HG02884 (cell line): ENCODE measurements at regions not wholly inside any gene's neighbourhood (a gene's known extent, or its start where the extent isn't known, plus 50 kb on each side); places are given as distances from the start of the nearest gene placed in this dataset.
A peak's percentile ranks its signal among the peaks of the same experiment; 100 is the strongest.
"Not testable (repeated sequence)": the region's sequence is repeated elsewhere in the genome, so short reads cannot be mapped to it uniquely, and the experiment has no call there.

Experiments used
- ATAC-seq: cut with Tn5 transposase; IDR thresholded peaks from one replicate; pipeline ENCODE4 v1.9.1; 2021; ENCODE audit warnings: mild to moderate bottlenecking, moderate library complexity; ENCODE audit not compliant: unreplicated experiment

DNA sequence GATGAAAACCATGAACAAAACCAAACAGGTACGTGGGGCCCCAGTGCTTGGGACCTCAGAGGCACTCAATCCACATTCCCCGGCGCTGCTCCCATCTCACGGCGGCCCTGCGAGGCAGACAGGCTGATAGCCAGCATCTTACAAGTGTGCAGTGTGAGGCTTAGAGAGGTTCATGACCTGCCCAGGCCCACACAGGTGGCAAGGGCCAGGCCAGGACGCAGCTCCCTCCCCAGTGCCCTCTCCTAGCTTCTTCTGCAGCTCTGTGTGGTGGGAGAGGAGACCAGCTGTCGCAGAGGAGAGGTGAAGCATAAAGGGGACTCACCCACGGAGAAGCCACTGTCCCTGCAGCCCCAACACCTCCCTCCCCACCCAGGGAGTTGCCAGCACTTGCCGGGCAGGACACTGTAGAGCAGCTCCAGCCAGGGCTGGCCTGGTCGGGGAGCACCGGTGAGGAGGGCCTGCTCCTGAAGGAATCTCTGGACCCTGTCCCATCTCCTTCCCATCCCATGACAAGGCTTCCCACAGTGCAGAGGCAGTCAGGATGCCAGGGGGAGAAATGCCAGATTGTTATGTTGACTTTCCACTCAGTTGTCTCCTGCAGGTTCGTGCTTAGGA, 92.4 kb upstream of the TMEM45B start:
- no peak for ATAC-seq

DNA sequence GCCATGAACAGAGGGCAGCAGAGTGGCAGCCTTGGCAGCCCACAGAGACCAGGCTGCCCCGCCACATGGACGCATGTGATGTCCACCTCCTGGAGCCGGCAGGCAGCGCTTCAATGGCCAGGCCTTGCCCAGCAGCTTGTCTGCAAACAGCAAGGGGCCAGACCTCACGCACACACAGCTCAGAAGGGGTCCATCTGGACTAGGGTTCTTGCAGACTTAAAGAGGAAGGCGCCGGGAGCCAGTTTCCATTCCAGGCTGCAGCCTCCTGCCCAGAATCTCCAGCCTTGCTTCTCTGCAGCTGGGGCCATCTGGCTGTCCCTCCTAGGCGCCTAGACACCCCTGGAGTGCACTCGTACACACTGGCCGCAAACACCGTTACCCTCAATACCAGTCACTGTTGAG, 91.9 kb upstream of the TMEM45B start:
- no peak for ATAC-seq

DNA sequence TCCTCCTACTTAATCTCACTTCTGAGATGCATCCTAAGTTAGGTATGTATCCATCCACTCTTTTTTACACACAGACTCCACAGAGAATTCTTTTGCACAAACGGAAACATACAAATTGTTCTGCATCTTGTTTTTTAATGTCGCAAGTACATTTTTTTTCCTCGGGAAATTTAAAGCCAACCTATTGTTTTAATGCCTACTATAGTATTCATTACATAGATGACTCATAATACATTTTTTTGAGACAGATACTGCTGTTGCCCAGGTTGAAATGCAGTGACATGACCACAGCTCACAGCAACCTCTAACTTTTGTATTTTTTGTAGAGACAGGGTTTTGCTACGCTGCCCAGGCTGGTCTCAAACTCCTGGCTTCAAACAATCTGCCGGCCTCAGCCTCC, 90.8 kb upstream of the TMEM45B start:
- ATAC-seq = no peak

DNA sequence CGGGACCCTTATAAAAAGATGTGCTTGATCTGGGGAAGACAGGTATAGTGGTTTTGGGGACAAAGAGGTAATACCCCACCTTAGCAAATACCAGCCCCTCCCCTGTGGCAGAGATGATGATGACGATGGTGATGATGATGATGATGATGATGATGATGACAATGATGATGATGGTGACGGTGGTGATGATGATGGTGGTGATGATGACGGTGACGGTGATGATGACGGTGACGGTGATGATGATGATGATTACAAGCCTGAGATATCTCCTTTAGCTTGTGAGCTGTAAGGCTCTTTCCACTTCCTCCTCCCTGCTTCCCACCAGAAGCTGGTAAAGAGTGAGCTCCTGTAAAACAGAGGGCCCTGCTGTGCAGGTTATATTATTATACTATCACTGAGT, 89.5 kb upstream of the TMEM45B start:
- no peak for ATAC-seq

DNA sequence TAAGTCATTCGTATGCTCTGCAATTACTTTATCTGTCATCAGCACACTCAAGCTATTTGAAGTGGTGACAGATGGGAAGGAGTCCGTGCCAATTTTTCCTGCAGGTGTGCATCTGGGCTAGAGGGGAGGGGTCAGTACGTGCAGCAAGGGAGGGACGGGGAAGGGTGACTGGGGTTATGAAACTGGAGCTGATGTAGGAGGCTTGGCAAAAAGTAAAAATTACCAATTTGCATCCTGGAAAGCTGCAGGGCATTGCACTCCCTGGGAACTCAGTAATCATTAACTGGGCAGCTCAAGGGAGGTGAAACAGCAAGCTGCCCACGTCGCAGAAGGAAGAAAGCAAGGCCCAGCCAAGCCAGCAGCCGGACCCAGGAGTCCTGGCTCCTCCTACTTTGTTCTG, 87.1 kb upstream of the TMEM45B start:
- ATAC-seq = no peak

DNA sequence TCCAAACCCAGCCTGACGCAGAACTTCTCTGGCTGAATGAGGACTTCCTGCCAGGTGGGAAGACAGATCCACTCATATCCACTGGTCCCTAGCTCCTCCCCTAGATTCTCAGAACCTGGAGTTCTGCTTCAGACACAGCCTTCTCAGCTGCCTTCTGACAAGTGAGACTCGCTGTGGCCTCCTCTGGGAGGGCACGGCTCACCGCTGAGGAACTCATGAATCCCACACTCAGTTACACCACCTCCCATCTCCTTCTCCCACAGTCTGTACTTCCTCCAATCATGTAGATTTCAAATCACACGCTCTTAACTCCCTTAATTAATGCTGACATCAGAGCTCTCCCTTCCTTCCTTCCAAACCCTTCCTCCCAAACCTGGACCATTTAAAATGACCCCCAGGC, 86.4 kb upstream of the TMEM45B start:
- no peak for ATAC-seq

DNA sequence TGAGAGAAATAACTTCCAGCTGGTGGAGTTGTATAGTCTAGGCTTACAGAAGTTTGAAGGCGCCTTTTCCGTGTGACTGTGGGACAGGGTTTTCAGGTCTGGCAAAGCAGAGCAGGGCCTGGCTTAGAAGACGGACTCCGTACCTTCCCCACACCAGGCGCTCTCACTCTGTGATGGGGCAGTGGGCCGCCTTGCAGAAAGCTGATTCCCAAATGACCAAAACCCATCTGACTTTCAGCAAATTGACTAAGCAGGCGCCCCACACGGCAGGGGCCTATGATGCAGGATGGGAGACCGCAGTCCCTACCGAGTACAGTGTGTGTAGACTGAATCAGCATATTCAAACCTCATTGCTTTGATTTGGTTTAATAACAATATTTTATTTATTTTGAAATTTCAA, 85.8 kb upstream of the TMEM45B start:
- ATAC-seq = no peak

DNA sequence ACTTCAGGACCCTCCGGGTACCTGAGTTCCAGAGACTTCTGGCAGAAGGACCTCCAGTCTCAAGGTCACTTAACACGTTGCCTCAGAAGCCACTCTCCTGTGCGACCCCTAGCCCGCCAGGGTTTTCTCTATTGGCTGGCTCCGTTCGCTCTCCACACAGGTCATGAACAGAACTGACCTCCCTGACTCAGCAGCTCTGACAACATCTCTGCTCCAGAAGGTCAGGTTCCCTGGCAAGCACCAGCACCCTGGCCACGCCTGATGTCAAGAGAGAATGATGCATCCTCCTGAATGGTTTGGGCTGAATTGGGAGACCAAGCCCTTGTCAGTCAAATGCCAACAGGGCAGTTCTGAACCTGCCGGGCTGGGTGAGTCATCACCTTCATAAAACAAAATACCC, 84.3 kb upstream of the TMEM45B start:
- ATAC-seq = no peak

DNA sequence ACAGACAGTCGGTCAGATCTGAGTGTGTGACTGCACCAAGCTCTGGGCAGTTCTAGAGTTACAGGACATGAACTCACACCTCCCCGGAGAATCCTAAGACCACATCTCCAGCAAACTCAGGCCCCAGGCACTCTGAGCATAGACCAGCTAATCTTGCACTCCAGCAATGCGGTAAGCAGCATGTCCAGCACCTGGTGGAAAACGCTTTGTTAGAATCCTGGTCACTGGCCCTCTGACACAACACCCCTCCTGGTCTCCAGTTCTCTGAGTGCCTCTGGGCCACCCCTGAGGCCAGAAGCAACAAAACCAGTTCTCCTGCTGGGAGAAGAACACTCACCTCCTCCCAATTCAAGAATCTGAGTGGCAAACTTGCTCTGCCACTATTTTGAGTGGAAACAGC, 82.7 kb upstream of the TMEM45B start:
- ATAC-seq = no peak

DNA sequence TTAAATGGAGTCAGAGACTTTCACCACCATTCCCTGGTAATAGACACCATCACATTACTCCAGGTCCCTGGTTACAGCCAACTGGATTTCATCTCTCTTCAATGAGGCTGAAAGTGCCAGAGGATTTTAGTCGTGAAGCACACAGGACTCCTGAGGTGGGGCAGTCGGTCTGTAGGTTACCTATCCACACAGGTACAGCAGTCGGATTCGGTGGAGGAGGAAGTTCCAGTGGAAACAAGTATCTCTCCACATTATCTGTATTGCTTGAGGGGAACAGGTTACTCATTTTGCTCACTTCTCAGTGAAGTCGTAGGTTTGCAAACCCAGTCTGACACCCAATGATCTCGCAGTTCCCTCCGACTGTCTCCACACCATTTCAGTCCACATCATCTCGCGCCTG, 82.3 kb upstream of the TMEM45B start:
- ATAC-seq = no peak

DNA sequence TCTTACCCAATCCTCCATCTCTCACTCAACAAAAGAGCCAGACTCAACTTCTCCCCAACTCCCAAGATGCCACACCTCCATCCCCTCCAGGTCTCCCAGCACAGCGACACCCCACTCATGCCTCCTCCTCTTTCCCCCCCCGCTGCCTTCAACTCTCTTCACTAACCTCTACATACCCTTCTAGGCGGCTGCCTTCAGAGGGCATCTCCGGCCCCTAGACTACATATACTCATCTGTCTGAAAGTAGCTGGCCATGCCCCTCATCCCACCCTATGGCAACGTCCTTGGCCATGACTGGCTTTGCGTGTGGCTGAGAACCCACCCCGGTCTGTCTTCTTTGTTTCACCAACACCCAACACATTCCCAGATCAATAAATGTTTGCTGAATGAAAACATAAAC, 81.7 kb upstream of the TMEM45B start:
- no peak for ATAC-seq

DNA sequence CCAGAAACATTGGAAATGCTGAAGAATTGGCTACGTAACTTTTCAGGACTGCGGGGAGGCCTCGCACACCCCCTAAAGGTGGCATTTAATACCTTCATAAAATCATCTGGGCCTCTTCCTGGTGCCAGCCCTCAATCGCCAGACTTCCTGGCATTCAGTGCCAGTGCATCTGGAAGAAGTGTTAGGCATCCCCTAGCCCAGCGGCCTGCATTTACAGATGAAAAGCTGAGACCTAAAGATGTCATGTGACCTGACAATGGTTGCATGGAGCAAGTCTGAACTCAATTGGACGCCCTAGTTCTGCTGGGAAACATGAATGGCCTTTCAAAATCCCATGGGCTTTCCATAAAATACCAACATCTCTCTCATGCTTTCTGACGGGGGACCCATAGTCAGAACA, 81.0 kb upstream of the TMEM45B start:
- no peak for ATAC-seq

DNA sequence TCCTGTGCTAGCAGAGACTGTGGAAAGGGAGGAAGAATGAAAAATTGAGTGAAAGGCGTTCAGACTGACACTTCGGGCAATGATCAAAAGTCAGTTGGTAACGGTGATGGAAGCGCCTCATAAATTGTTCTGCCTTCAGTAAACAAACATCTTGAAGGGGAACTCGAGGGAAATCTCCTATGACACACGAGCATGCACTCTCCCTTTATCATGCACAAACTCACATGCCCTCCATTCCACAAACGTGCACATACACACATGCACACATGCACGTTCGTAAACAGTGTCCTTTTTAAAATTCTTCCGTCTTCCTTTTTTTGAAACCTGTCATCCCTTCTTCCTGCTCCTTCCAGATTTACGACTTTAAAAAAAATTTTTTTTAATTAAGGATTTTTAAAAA, 77.8 kb upstream of the TMEM45B start:
- no peak for ATAC-seq

DNA sequence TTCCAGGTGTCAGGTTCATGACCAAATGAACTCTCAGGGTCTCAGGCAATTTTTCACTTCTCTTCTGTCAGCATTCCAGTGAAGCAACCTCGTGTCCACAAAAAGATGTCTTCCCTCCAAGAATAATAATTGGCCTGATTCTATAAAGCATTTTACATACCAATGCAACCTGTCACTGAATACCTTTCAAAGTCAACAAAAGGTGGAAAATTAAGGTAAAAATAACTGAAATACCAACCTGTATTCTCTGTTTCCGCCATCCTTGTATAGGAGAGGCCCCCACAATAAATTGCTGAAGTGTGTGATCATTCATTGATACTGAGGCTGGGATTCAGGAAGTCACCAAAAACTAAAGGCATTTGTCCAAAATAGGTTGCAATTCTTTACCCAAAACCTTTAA, 77.4 kb upstream of the TMEM45B start:
- no peak for ATAC-seq

DNA sequence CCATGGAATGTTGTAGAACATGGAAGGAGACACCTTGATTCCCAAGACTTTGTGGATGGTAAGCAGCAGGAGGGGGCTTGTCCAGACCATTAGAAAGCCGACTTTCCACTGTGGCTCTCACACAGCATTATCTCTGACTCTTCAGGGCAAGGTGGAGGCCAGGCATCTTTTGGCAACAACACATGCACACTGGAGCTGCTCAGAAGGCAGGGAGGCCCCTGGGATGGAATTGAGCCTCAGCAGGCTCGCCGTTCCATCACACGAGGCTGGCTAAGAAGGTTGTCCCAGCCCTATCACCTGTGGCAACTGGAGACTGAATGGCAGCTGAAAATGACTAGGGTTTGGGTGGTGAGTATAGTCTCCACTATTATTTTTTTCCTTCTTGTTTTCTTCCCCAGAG, 76.3 kb upstream of the TMEM45B start:
- no peak for ATAC-seq

DNA sequence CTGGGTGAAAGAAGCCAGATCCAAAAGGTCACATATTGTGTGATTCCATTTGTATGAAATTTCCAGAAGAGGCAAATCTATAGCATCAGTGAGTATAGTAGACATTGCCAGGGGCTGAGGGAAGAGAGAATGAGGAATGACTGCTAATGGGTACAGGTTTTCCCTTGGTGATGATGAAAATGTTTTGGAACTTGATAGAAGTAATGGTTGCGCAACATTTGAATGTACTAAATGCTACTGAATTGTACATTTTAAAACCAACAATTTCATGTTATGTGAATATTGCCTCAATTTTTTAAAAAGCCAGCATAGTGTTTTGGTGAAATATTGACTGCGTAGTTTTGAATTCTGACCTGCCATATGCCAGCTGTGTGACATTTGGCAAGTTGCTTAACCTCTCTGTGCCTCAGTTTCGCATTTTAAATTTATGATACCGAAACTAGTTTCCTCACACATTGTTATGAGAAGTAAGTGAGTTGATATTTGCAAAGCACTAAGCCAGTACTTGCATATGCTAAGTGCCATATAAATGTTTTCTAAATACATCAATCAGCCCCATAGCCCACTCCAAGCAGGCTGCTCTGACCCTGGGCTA, 75.4 kb upstream of the TMEM45B start:
- no peak for ATAC-seq

DNA sequence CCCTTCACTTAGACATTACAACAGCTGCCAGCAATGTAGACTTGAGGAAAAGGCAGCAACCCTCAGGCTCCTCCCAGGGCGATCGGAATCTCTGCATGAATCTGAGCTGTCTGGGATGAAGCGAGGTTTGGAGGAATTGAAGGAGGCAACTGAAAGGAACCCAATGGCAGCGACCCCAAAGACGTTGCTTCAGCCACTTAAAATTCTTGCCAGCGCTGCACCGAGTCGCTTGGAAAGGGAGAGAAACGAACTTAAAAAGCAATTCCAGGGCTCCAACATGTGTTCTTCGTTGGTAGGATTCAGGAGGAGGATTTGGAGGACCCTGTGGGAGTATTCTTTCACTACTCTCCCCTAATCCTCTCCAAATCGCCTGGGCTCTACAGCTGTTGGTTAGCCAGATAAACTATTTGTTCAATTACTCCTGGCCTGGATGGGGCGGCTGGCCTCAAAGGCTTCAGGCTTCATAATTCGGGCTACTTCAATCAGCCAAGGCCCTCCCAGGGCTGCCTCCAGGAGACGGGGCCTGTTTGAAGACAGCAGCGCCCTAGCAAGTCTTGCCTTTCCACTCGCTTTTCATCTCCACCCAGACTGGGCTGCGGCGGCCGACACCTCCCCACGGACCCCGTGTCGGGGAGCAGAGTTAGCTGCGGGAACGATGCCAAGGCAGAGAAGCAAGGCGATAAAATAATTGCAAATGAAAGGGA, 72.4 kb upstream of the TMEM45B start:
- no peak for ATAC-seq

DNA sequence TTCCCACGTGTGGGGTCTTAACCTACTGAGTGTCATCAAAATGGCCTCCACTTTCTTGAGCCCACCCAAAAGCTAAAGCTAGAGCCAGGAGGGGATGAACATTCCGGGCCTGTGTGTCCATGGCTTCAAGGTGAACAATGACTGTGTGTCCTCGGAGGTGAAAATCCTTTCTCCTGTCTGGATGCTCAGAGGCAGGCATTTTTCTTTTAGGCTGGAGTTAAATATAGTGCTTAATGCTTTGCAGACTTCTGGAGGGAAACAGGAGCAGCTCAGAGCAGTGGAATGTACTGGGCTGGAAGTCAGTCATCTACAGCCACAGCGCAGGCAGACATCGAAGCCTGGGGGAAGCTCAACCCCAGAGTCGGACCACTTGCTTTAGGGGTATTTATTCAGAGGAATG, 68.6 kb upstream of the TMEM45B start:
- ATAC-seq = no peak

DNA sequence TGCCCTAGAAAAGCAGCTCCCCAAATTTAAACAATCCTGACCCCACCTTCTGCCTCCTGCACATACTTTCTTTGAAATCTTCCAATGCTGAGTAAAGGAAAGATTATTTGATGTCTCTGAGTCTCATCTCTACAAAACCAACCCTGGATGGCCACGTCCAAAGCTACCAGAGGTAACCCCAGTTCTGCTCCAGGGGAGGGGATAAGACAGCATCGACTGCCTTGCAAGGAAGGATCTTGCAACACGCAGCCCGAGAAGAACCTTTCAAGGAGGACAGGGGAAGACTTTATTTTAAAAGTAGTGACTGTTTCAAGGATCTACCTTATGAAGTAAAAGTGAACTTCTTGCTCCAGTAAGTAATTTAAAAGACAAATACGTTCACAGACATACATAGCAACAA, 66.5 kb upstream of the TMEM45B start:
- ATAC-seq = no peak

DNA sequence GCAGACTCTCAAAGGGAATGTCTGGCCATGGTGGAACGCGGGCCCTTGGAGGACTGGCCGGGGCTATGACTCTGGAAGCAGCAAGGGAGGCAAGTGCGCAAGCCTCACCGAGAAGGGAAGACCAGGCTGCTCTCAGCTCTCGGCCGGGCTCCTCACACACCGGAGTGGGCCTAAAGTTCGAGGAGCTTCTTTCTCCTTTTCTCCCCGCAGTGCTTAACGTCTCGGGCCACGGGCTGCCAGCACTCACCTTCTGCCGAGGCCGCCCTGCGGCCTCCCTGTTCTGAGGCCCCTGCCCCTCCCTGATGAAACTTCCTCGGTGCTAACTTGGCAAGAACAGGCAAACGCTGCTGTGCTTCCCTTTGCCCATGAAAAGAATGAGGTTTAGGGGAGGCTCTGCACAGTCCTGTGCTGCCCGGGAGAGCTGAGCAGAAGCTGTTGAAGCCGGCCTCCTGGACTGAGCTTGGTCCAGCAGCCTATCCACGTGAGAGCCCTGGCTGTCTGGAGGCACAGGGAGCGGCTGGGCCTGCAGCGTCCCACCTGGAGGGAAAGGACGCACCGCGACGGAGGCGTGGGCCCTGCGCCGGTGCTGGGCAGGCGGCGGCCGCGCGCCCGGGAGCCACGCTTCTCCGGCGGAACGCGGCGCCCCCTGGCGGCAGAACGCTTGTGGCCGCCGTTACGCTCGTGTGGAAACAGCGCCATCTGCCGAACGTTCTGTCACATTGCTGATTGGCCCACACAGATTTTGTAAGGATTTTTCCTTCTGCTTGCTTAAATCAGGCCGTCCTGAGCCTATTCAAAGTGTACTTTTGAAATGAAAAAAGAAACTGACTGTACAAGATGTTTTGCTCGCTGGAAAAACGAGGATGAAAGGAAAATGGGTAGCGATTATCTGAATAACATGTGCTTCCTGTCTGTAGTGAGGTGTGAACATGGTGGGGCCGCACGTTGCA, 65.0 kb upstream of the TMEM45B start:
- ATAC-seq = peak; percentile 91

DNA sequence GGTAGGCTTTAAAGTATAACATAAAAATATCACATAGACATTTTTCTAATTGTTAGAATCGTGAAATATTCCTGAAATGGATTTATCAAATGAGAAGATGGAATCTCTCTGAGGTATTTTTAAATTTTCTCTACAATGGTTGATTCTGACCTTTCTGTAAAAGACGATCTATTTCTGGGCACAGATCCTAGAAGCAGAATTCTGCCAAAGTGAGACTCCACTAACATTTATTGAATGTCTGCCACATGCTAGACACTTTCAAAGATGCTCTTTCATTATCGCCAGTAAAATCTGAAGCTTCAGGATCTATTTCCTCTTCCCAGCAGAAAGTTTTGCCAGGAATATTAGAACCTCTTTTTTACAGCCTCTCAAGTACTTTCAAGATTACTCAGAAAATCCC, 64.1 kb upstream of the TMEM45B start:
- ATAC-seq = no peak

DNA sequence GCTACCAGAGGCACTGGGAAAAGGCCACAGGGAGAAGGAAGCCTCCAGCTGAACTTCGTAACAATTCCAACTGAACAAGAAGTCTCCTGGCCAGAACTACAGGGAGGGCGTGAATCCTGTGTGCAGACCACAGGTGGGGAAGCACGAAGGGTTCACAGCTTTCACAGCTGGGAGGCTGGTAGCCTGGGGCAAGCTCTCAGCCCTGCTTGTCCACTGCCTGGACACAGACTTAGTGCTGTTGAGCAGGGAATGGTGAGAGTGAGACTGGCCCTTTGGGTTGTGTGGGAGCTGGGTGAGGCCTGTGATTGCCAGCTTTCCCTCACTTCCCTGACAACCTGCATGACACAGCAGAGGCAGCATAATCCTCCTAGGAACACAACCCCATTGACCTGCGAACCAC, 52.1 kb upstream of the TMEM45B start:
- not testable (repeated sequence) for ATAC-seq
